ENCODE measurements at regions not wholly inside any gene's neighbourhood (a gene's known extent, or its start where the extent isn't known, plus 50 kb on each side); places are given as distances from the start of the nearest gene placed in this dataset.

DNA sequence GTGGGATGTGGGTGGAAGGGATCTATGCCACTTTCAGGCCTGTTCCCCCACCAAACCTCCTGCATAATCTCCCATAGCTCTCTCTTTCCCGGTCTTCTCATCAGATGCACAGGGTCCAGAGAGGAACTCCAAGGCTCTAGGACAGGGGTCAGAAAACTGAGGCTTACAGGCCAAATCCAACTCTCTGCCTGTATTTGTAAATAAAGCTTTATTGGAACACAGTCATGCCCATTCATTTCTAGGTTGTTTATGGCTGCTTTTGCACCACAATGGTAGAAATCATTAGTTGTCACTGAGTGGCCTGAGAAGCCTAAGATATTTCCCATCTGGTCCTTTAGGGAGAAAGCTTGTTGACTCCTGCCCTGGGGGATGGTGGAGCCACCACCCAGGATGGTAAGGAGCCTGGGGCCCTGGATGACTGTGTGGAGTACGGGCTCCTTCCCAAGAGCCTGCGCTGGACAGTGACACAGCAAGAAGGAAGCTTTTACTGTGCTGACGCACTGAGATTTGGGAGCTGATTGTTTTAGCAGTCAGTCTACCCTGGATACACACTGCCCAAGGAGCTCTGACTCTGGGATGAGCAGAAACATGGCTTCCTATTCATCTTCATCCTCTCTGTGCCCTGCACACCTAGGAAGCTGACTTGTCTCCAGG, 64.0 kb upstream of the RAPGEF1 start:
- H3K4me1 Mint-ChIP-seq (ENCODE audit: low read depth), result no peaks in the 10 kb centered on the region
- H3K27me3 Mint-ChIP-seq (ENCODE audit: insufficient read depth), result peaks cover 49% of the 10 kb centered on the region
- H3K4me3 Mint-ChIP-seq, result no peak overlapping the region
- TF ChIP-seq, protein P1, sequence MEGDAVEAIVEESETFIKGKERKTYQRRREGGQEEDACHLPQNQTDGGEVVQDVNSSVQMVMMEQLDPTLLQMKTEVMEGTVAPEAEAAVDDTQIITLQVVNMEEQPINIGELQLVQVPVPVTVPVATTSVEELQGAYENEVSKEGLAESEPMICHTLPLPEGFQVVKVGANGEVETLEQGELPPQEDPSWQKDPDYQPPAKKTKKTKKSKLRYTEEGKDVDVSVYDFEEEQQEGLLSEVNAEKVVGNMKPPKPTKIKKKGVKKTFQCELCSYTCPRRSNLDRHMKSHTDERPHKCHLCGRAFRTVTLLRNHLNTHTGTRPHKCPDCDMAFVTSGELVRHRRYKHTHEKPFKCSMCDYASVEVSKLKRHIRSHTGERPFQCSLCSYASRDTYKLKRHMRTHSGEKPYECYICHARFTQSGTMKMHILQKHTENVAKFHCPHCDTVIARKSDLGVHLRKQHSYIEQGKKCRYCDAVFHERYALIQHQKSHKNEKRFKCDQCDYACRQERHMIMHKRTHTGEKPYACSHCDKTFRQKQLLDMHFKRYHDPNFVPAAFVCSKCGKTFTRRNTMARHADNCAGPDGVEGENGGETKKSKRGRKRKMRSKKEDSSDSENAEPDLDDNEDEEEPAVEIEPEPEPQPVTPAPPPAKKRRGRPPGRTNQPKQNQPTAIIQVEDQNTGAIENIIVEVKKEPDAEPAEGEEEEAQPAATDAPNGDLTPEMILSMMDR (IDR thresholded peaks at IDR 0.05), result no peak
- H3K9me3 Mint-ChIP-seq, result no peaks in the 10 kb centered on the region
- H3K36me3 Mint-ChIP-seq (ENCODE audit: low read depth), result no peaks in the 10 kb centered on the region
- no peak overlapping the region for H3K27ac Mint-ChIP-seq
- DNase-seq, result no peak

DNA sequence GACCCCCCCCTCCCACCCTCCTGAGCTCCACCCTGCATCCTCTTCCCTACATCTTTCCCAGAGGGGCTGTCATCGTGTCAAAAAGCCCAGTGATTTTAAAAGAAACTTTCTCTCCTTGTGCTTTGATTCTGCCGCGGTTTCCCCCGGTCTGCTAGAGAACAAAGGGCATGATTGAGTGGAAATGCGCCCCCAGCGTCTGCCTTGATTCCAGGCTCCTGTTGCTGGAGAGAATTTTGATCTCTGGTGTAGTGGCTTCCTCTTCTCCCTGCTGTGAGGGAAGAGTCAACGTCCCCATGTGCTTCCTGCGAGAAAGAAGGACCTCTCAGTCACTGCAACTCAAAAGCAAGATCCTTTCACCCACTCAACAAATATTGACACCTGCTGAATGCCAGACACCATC, 61.9 kb upstream of the RAPGEF1 start:
- Mint-ChIP-seq H3K4me3 (no peak overlapping the region), H3K27me3 (ENCODE audit: insufficient read depth) (peaks cover 49% of the 10 kb centered on the region), H3K9me3 (no peaks in the 10 kb centered on the region), H3K27ac (no peak overlapping the region), H3K4me1 (ENCODE audit: low read depth) (no peaks in the 10 kb centered on the region), H3K36me3 (ENCODE audit: low read depth) (no peaks in the 10 kb centered on the region)
- no peak for DNase-seq
- TF ChIP-seq, protein P1 (IDR thresholded peaks at IDR 0.05), result no peak

DNA sequence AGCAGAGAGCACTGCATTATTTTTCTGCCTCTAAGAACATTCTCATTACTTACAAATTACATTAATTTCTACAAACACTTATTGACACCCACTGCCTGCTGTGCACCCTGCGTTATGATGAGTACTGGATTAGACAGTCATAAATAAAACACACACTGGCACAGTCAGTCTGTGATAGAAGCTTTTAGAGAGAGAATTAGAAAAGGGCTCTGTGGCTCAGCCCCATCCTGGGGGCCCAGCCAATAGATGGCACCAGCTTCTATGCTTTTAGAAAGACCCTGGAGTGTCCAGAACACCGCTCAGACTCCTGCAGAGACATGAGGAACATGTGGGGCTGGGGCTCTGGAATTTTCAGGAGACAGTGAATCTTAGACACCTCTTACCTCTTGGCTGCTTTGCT, 61.0 kb upstream of the RAPGEF1 start:
- no peak overlapping the region for H3K4me3 Mint-ChIP-seq
- no peaks in the 10 kb centered on the region for H3K36me3 Mint-ChIP-seq (ENCODE audit: low read depth)
- H3K27me3 Mint-ChIP-seq (ENCODE audit: insufficient read depth), result peaks cover 50% of the 10 kb centered on the region
- TF ChIP-seq, protein P1 (IDR thresholded peaks at IDR 0.05), result no peak
- no peak for DNase-seq
- no peaks in the 10 kb centered on the region for H3K4me1 Mint-ChIP-seq (ENCODE audit: low read depth)
- no peaks in the 10 kb centered on the region for H3K9me3 Mint-ChIP-seq
- no peak overlapping the region for H3K27ac Mint-ChIP-seq

DNA sequence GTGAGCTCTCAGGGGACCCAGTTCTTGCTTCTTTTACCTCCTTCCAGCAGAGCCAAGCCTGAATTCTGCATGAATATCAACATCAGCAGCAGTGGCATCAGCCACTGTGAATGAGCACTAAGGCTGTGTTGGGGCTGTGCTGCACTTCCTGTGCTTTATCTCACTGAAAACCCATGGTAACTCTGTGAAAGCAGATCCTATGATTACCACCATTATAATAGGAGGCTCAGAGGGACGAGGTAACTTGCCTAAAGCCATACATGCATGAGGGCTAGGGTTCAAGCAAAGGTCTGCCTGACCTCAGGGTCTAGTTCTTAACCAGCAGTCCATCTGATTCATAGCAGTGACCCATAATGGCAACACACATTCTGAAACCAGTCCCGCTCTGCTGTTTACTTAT, 60.5 kb upstream of the RAPGEF1 start:
- H3K4me3 Mint-ChIP-seq, result no peak overlapping the region
- H3K27me3 Mint-ChIP-seq (ENCODE audit: insufficient read depth), result peaks cover 51% of the 10 kb centered on the region
- TF ChIP-seq, protein P1 (IDR thresholded peaks at IDR 0.05), result no peak
- H3K9me3 Mint-ChIP-seq, result no peaks in the 10 kb centered on the region
- H3K27ac Mint-ChIP-seq, result no peak overlapping the region
- no peaks in the 10 kb centered on the region for H3K36me3 Mint-ChIP-seq (ENCODE audit: low read depth)
- H3K4me1 Mint-ChIP-seq (ENCODE audit: low read depth), result no peaks in the 10 kb centered on the region
- DNase-seq, result no peak

DNA sequence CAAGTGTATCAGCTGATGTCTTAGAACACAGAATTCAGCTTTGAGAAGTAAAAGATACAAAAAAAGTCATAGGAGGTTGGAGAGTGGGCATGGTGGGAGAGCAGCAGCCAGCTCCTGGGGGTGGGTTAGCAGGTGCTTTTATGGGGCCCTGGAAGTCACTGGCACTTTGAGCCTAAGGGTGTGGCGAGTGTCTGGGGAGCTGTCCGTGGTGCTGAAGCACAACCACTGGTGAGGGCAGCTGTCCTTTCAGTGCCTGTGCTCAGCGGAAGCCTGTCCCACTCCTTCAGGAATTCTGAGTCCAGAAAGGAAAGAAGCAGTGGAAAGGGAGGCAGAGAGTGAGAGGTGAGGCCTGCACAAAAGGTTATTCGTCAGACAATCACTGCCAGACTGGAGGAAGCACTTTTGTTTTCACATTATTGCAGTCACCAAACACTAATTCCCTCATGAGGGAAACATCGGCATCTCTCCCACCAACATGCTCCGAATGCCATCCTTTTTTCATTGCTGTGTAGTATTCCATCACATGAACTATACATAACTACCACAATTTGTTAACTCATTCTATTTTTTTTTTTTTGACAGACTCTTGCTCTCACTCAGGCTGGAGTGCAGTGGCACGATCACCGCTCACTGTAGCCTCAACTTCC, 59.4 kb upstream of the RAPGEF1 start:
- peak; percentile 16 for DNase-seq
- Mint-ChIP-seq H3K9me3 (no peaks in the 10 kb centered on the region), H3K4me1 (ENCODE audit: low read depth) (no peaks in the 10 kb centered on the region), H3K4me3 (no peak overlapping the region), H3K27me3 (ENCODE audit: insufficient read depth) (peaks cover 57% of the 10 kb centered on the region), H3K27ac (no peak overlapping the region), H3K36me3 (ENCODE audit: low read depth) (no peaks in the 10 kb centered on the region)
- TF ChIP-seq, protein P1 (IDR thresholded peaks at IDR 0.05), result no peak

Data from HFFc6 (cell line).